GM21576 (cell line): ENCODE measurements at regions not wholly inside any gene's neighbourhood (a gene's known extent, or its start where the extent isn't known, plus 50 kb on each side); places are given as distances from the start of the nearest gene placed in this dataset.

Source experiments
- ATAC-seq: cut with Tn5 transposase; IDR thresholded peaks from one replicate; pipeline ENCODE4 v1.9.1; 2021; ENCODE audit warnings: mild to moderate bottlenecking, moderate library complexity; ENCODE audit not compliant: unreplicated experiment

- no peak for ATAC-seq
These were observed 355.4 kb downstream of the CRPPA start for GRCh38 chr7:16065939-16066338.

GRCh38 chr7:16063716-16064675, 357.3 kb downstream of the CRPPA start:
- no peak for ATAC-seq

- no peak for ATAC-seq
These were observed 358.1 kb downstream of the CRPPA start for GRCh38 chr7:16063221-16063620.

- no peak for ATAC-seq
These were observed 359.1 kb downstream of the CRPPA start for GRCh38 chr7:16062269-16062668.

GRCh38 chr7:16061630-16062029, 359.7 kb downstream of the CRPPA start:
- no peak for ATAC-seq

- no peak for ATAC-seq
These were observed 360.3 kb downstream of the CRPPA start for GRCh38 chr7:16061011-16061410.

GRCh38 chr7:16060502-16060901, 360.8 kb downstream of the CRPPA start:
- ATAC-seq = no peak

- ATAC-seq = peak; percentile 64
These were observed 365.9 kb downstream of the CRPPA start for GRCh38 chr7:16055263-16055976.

- no peak for ATAC-seq
These were observed 365.2 kb upstream of the MEOX2 start for GRCh38 chr7:16051561-16052255.

- no peak for ATAC-seq
These were observed 359.6 kb upstream of the MEOX2 start for GRCh38 chr7:16046041-16046440.

GRCh38 chr7:16045296-16045695, 358.8 kb upstream of the MEOX2 start:
- no peak for ATAC-seq

GRCh38 chr7:16044645-16045044, 358.2 kb upstream of the MEOX2 start:
- no peak for ATAC-seq

GRCh38 chr7:16040346-16040745, 353.9 kb upstream of the MEOX2 start:
- no peak for ATAC-seq

- no peak for ATAC-seq
These were observed 352.4 kb upstream of the MEOX2 start for GRCh38 chr7:16038906-16039305.

GRCh38 chr7:16035392-16035791, 348.9 kb upstream of the MEOX2 start:
- ATAC-seq = no peak

- no peak for ATAC-seq
These were observed 348.4 kb upstream of the MEOX2 start for GRCh38 chr7:16034866-16035265.

GRCh38 chr7:16034353-16034752, 347.9 kb upstream of the MEOX2 start:
- ATAC-seq = no peak

GRCh38 chr7:16033233-16033632, 346.8 kb upstream of the MEOX2 start:
- no peak for ATAC-seq

- no peak for ATAC-seq
These were observed 342.2 kb upstream of the MEOX2 start for GRCh38 chr7:16028636-16029035.

GRCh38 chr7:16028103-16028502, 341.6 kb upstream of the MEOX2 start:
- no peak for ATAC-seq

- ATAC-seq = no peak
These were observed 340.9 kb upstream of the MEOX2 start for GRCh38 chr7:16027396-16027795.
